Nephron (organoid): ENCODE measurements at regions not wholly inside any gene's neighbourhood (a gene's known extent, or its start where the extent isn't known, plus 50 kb on each side); places are given as distances from the start of the nearest gene placed in this dataset.
A peak's percentile ranks its signal among the peaks of the same experiment; 100 is the strongest.

ENCODE experiments used
- H3K27ac Mint-ChIP-seq, 3 experiments: 2 replicates each; pipeline ENCODE4 v1.8.0; 2020; ENCODE audit warnings: mixed read lengths in 3 of 3, mild to moderate bottlenecking in 2 of 3, moderate library complexity in 1 of 3
- H3K27me3 Mint-ChIP-seq: 2 replicates; pipeline ENCODE4 v1.8.0; 2021; ENCODE audit warnings: low read depth, mild to moderate bottlenecking, moderate library complexity, mixed read lengths
- H3K36me3 Mint-ChIP-seq: 2 replicates; pipeline ENCODE4 v1.8.0; 2020; ENCODE audit warnings: low read depth, mixed read lengths
- H3K4me1 Mint-ChIP-seq: 2 replicates; pipeline ENCODE4 v1.8.0; 2020; ENCODE audit warnings: mixed read lengths
- H3K4me3 Mint-ChIP-seq, 3 experiments: 2 replicates each; pipeline ENCODE4 v1.8.0; 2020; ENCODE audit warnings: mild to moderate bottlenecking in 3 of 3, mixed read lengths in 3 of 3, moderate library complexity in 2 of 3
- H3K9me3 Mint-ChIP-seq: 2 replicates; pipeline ENCODE4 v1.8.0; 2020; ENCODE audit warnings: mixed read lengths
- CTCF ChIP-seq, 3 experiments: fragments of 200-600 bp; sonication (generic); IDR thresholded peaks; one replicate each; pipeline ENCODE4 v1.5.0; 2021; ENCODE audit warnings: antibody characterized with exemption in 3 of 3; ENCODE audit not compliant: unreplicated experiment in 3 of 3

GRCh38 chr9:131803758-131804411 is 64.0 kb upstream of the RAPGEF1 start:
- Mint-ChIP-seq H3K27ac (no peak overlapping the region), H3K4me1 (peaks cover 12% of the 10 kb centered on the region), H3K27me3 (peaks cover 65% of the 10 kb centered on the region), H3K4me3 (no peak overlapping the region), H3K36me3 (no peaks in the 10 kb centered on the region), H3K9me3 (peaks cover 2% of the 10 kb centered on the region)
- TF ChIP-seq CTCF (IDR thresholded peaks at IDR 0.05; ENCODE audit: unreplicated experiment in 3 of 3): no peak

GRCh38 chr9:131801810-131802209 is 61.9 kb upstream of the RAPGEF1 start:
- Mint-ChIP-seq H3K27me3 (peaks cover 69% of the 10 kb centered on the region), H3K27ac (no peak overlapping the region), H3K4me1 (peaks cover 3% of the 10 kb centered on the region), H3K9me3 (peaks cover 2% of the 10 kb centered on the region), H3K36me3 (no peaks in the 10 kb centered on the region), H3K4me3 (no peak overlapping the region)
- no peak for TF ChIP-seq CTCF (IDR thresholded peaks at IDR 0.05; ENCODE audit: unreplicated experiment in 3 of 3)

- Mint-ChIP-seq H3K4me1 (no peaks in the 10 kb centered on the region), H3K27ac (no peak overlapping the region), H3K36me3 (no peaks in the 10 kb centered on the region), H3K9me3 (peaks cover 2% of the 10 kb centered on the region), H3K27me3 (peaks cover 71% of the 10 kb centered on the region), H3K4me3 (no peak overlapping the region)
- TF ChIP-seq CTCF (IDR thresholded peaks at IDR 0.05; ENCODE audit: unreplicated experiment in 3 of 3): no peak
Observed at GRCh38 chr9:131800843-131801242, 61.0 kb upstream of the RAPGEF1 start.

GRCh38 chr9:131800366-131800765 is 60.5 kb upstream of the RAPGEF1 start:
- Mint-ChIP-seq H3K27me3 (peaks cover 75% of the 10 kb centered on the region), H3K4me1 (no peaks in the 10 kb centered on the region), H3K27ac (no peak overlapping the region), H3K9me3 (peaks cover 2% of the 10 kb centered on the region), H3K4me3 (no peak overlapping the region), H3K36me3 (no peaks in the 10 kb centered on the region)
- no peak for TF ChIP-seq CTCF (IDR thresholded peaks at IDR 0.05; ENCODE audit: unreplicated experiment in 3 of 3)

- no peak for TF ChIP-seq CTCF (IDR thresholded peaks at IDR 0.05; ENCODE audit: unreplicated experiment in 3 of 3)
- no peaks in the 10 kb centered on the region for H3K36me3 Mint-ChIP-seq
- peaks cover 2% of the 10 kb centered on the region for H3K9me3 Mint-ChIP-seq
- no peak overlapping the region for H3K27ac Mint-ChIP-seq
- H3K4me3 Mint-ChIP-seq: peak overlapping the region in 1 of 3 experiments; percentile 50
- peaks cover 78% of the 10 kb centered on the region for H3K27me3 Mint-ChIP-seq
- H3K4me1 Mint-ChIP-seq: no peaks in the 10 kb centered on the region
Observed at GRCh38 chr9:131799177-131799823, 59.4 kb upstream of the RAPGEF1 start.

GRCh38 chr9:131798246-131798645 is 58.4 kb upstream of the RAPGEF1 start:
- no peak for TF ChIP-seq CTCF (IDR thresholded peaks at IDR 0.05; ENCODE audit: unreplicated experiment in 3 of 3)
- Mint-ChIP-seq H3K27me3 (peaks cover 76% of the 10 kb centered on the region), H3K4me3 (no peak overlapping the region), H3K9me3 (peaks cover 2% of the 10 kb centered on the region), H3K36me3 (no peaks in the 10 kb centered on the region), H3K27ac (no peak overlapping the region), H3K4me1 (no peaks in the 10 kb centered on the region)
